NCI-H1105 treated with DMSO at 0.1 percent for 48 hours (cell line): ENCODE measurements at regions not wholly inside any gene's neighbourhood (a gene's known extent, or its start where the extent isn't known, plus 50 kb on each side); places are given as distances from the start of the nearest gene placed in this dataset.
"Not testable (repeated sequence)": the region's sequence is repeated elsewhere in the genome, so short reads cannot be mapped to it uniquely, and the experiment has no call there.

Experiments used
- DNase-seq: peaks from one replicate; lab custom pipeline; 2025; lab: John Stamatoyannopoulos, UW

GRCh38 chr5:74461251-74461650 is 179.3 kb downstream of the ENC1 start:
- no peak for DNase-seq

- DNase-seq = no peak
Observed at GRCh38 chr5:74460694-74461093, 179.8 kb downstream of the ENC1 start.

GRCh38 chr5:74459984-74460383 is 180.5 kb downstream of the ENC1 start:
- DNase-seq = no peak

GRCh38 chr5:74457876-74458275 is 182.7 kb downstream of the ENC1 start:
- DNase-seq = no peak

GRCh38 chr5:74454263-74455030 is 186.1 kb downstream of the ENC1 start:
- no peak for DNase-seq

- DNase-seq = no peak
Observed at GRCh38 chr5:74452856-74453255, 187.7 kb downstream of the ENC1 start.

- no peak for DNase-seq
Observed at GRCh38 chr5:74450095-74450494, 190.4 kb downstream of the ENC1 start.

- no peak for DNase-seq
Observed at GRCh38 chr5:74446725-74447241, 193.7 kb downstream of the ENC1 start.

GRCh38 chr5:74442466-74442865 is 198.1 kb downstream of the ENC1 start:
- DNase-seq = no peak

- DNase-seq = no peak
Observed at GRCh38 chr5:74441616-74442015, 198.9 kb downstream of the ENC1 start.

GRCh38 chr5:74440341-74440740 is 200.2 kb downstream of the ENC1 start:
- DNase-seq = no peak

GRCh38 chr5:74437870-74438269 is 202.7 kb downstream of the ENC1 start:
- DNase-seq = not testable (repeated sequence)

GRCh38 chr5:74433896-74434829 is 206.4 kb downstream of the ENC1 start:
- no peak for DNase-seq

- DNase-seq = no peak
Observed at GRCh38 chr5:74433255-74433895, 207.2 kb downstream of the ENC1 start.

GRCh38 chr5:74432721-74433120 is 207.8 kb downstream of the ENC1 start:
- DNase-seq = no peak

- peak; percentile 82 for DNase-seq
Observed at GRCh38 chr5:74432216-74432615, 208.3 kb downstream of the ENC1 start.

- DNase-seq = no peak
Observed at GRCh38 chr5:74431290-74431669, 209.2 kb downstream of the ENC1 start.

- no peak for DNase-seq
Observed at GRCh38 chr5:74430631-74431289, 209.8 kb downstream of the ENC1 start.

- DNase-seq = no peak
Observed at GRCh38 chr5:74429495-74429894, 211.0 kb downstream of the ENC1 start.

GRCh38 chr5:74428876-74429275 is 211.7 kb downstream of the ENC1 start:
- no peak for DNase-seq

- DNase-seq = no peak
Observed at GRCh38 chr5:74428275-74428674, 212.3 kb downstream of the ENC1 start.

- DNase-seq = no peak
Observed at GRCh38 chr5:74426506-74426905, 214.0 kb downstream of the ENC1 start.
